Spleen (tissue), 7 donors: ENCODE measurements at regions not wholly inside any gene's neighbourhood (a gene's known extent, or its start where the extent isn't known, plus 50 kb on each side); places are given as distances from the start of the nearest gene placed in this dataset.

Experiments used
- CTCF ChIP-seq, 11 experiments: fragments of 200-600 bp in 7 of 11; fragments of 450-650 bp in 4 of 11; sonication (generic) in 4 of 11; IDR thresholded peaks in 8 of 11; conservative IDR thresholded peaks in 3 of 11; 1 replicate in 7 of 11; 2 replicates in 4 of 11; pipeline versions ENCODE4 v1.4.0 to v1.8.0; 2016 to 2021; ENCODE audit warnings: antibody characterized with exemption in 11 of 11, inconsistent platforms in 4 of 11, mild to moderate bottlenecking in 1 of 11
- POLR2A ChIP-seq, 3 donors: fragments of 450-650 bp; IDR thresholded peaks; one replicate each; pipeline ENCODE4 v1.5.1; 2017; ENCODE audit warnings: antibody characterized with exemption in 3 of 3, mild to moderate bottlenecking in 1 of 3
- POLR2AphosphoS5 ChIP-seq, 3 donors: sonication (generic); formaldehyde crosslinking; IDR thresholded peaks; one replicate each; pipeline ENCODE4 v1.5.1; 2017; ENCODE audit warnings: antibody characterized with exemption in 3 of 3
- donor health status: DM: no; HTN: no; CAD: no; lungs with moderate emphysema.
- donor health status: DM: no; HTN: no; CAD: no.
- donor health status: DM: no; HTN: no; CAD: no.

GRCh38 chr9:126150411-126151030 lies 176.1 kb upstream of the MVB12B start:
- TF ChIP-seq CTCF (IDR thresholded peaks at IDR 0.05 in 8 of 11, conservative IDR thresholded peaks at IDR 0.05 in 3 of 11) (no peak), POLR2A (IDR thresholded peaks at IDR 0.05) (no peak), POLR2AphosphoS5 (IDR thresholded peaks at IDR 0.05) (no peak)
